ENCODE measurements at regions not wholly inside any gene's neighbourhood (a gene's known extent, or its start where the extent isn't known, plus 50 kb on each side); places are given as distances from the start of the nearest gene placed in this dataset.

- Histone ChIP-seq H3K4me3 (ENCODE audit: insufficient read depth, low read depth, low read length) (no peak overlapping the region), H3K27ac (ENCODE audit: low read depth, low read length) (no peak overlapping the region), H3K9ac (ENCODE audit: low read length) (no peak overlapping the region), H2AFZ (ENCODE audit: low read depth, low read length) (no peak overlapping the region), H3K36me3 (ENCODE audit: insufficient read depth, low read length) (no peaks in the 10 kb centered on the region), H4K20me1 (ENCODE audit: insufficient read depth, low read length) (no peaks in the 10 kb centered on the region), H3K27me3 (ENCODE audit: insufficient read depth, low read length) (no peaks in the 10 kb centered on the region), H3K9me3 (ENCODE audit: insufficient read depth, low read depth, low read length) (peaks cover under 1% of the 10 kb centered on the region), H3K79me2 (ENCODE audit: insufficient read depth, low read length) (no peaks in the 10 kb centered on the region), H3K4me2 (ENCODE audit: low read length) (no peak overlapping the region), H3K4me1 (ENCODE audit: insufficient read depth, low read length) (no peaks in the 10 kb centered on the region)
- no peaks in the 10 kb centered on the region for H3K9me3 Mint-ChIP-seq (ENCODE audit: unreplicated experiment)
- H3K4me1 Mint-ChIP-seq (ENCODE audit: low read depth, unreplicated experiment): no peaks in the 10 kb centered on the region
- H3K27me3 Mint-ChIP-seq (ENCODE audit: low read depth, unreplicated experiment): no peaks in the 10 kb centered on the region
- H3K4me3 Mint-ChIP-seq (ENCODE audit: unreplicated experiment): no peak overlapping the region
- H3K27ac Mint-ChIP-seq (ENCODE audit: unreplicated experiment): no peak overlapping the region
- no peaks in the 10 kb centered on the region for H3K36me3 Mint-ChIP-seq (ENCODE audit: low read depth, unreplicated experiment)
- TF ChIP-seq CTCF (IDR thresholded peaks at IDR 0.05; ENCODE audit: insufficient read depth, low read depth, low read length) (no peak), EZH2 (IDR thresholded peaks at IDR 0.05; ENCODE audit: insufficient read depth, low read length) (no peak)
- DNase-seq (ENCODE audit: low read depth): no peak
- FAIRE-seq: no peak
These were observed 661.2 kb downstream of the FAT4 start for GRCh38 chr4:125975861-125976397.

- H3K79me2 ChIP-seq (ENCODE audit: insufficient read depth, low read length): no peaks in the 10 kb centered on the region
- DNase-seq (ENCODE audit: low read depth): peak; percentile 3
- H3K9me3 ChIP-seq (ENCODE audit: insufficient read depth, low read depth, low read length): no peaks in the 10 kb centered on the region
- no peaks in the 10 kb centered on the region for H3K27me3 ChIP-seq (ENCODE audit: insufficient read depth, low read length)
- H3K9ac ChIP-seq (ENCODE audit: low read length): no peak overlapping the region
- no peak for FAIRE-seq
- Mint-ChIP-seq H3K27ac (ENCODE audit: unreplicated experiment) (no peak overlapping the region), H3K4me1 (ENCODE audit: low read depth, unreplicated experiment) (no peaks in the 10 kb centered on the region), H3K36me3 (ENCODE audit: low read depth, unreplicated experiment) (no peaks in the 10 kb centered on the region), H3K4me3 (ENCODE audit: unreplicated experiment) (no peak overlapping the region), H3K27me3 (ENCODE audit: low read depth, unreplicated experiment) (no peaks in the 10 kb centered on the region), H3K9me3 (ENCODE audit: unreplicated experiment) (no peaks in the 10 kb centered on the region)
- H3K4me1 ChIP-seq (ENCODE audit: insufficient read depth, low read length): no peaks in the 10 kb centered on the region
- no peak overlapping the region for H3K27ac ChIP-seq (ENCODE audit: low read depth, low read length)
- H3K4me2 ChIP-seq (ENCODE audit: low read length): no peak overlapping the region
- H2AFZ ChIP-seq (ENCODE audit: low read depth, low read length): no peak overlapping the region
- TF ChIP-seq CTCF (IDR thresholded peaks at IDR 0.05; ENCODE audit: insufficient read depth, low read depth, low read length) (no peak), EZH2 (IDR thresholded peaks at IDR 0.05; ENCODE audit: insufficient read depth, low read length) (no peak)
- H4K20me1 ChIP-seq (ENCODE audit: insufficient read depth, low read length): no peaks in the 10 kb centered on the region
- H3K4me3 ChIP-seq (ENCODE audit: insufficient read depth, low read depth, low read length): no peak overlapping the region
- H3K36me3 ChIP-seq (ENCODE audit: insufficient read depth, low read length): no peaks in the 10 kb centered on the region
These were observed 665.2 kb downstream of the FAT4 start for GRCh38 chr4:125979950-125980349.

GRCh38 chr4:125983168-125983567 is 668.4 kb downstream of the FAT4 start:
- no peak overlapping the region for H3K4me3 Mint-ChIP-seq (ENCODE audit: unreplicated experiment)
- FAIRE-seq: no peak

More at GRCh38 chr4:125983168-125983567, 668.4 kb downstream of the FAT4 start:
- TF ChIP-seq EZH2 (IDR thresholded peaks at IDR 0.05; ENCODE audit: insufficient read depth, low read length) (no peak), CTCF (IDR thresholded peaks at IDR 0.05; ENCODE audit: insufficient read depth, low read depth, low read length) (no peak)
- Histone ChIP-seq H3K27ac (ENCODE audit: low read depth, low read length) (no peak overlapping the region), H3K9me3 (ENCODE audit: insufficient read depth, low read depth, low read length) (no peaks in the 10 kb centered on the region), H3K9ac (ENCODE audit: low read length) (no peak overlapping the region), H3K4me3 (ENCODE audit: insufficient read depth, low read depth, low read length) (no peak overlapping the region), H3K4me2 (ENCODE audit: low read length) (no peak overlapping the region), H3K36me3 (ENCODE audit: insufficient read depth, low read length) (no peaks in the 10 kb centered on the region), H3K27me3 (ENCODE audit: insufficient read depth, low read length) (no peaks in the 10 kb centered on the region), H4K20me1 (ENCODE audit: insufficient read depth, low read length) (no peaks in the 10 kb centered on the region), H3K79me2 (ENCODE audit: insufficient read depth, low read length) (no peaks in the 10 kb centered on the region), H3K4me1 (ENCODE audit: insufficient read depth, low read length) (no peaks in the 10 kb centered on the region), H2AFZ (ENCODE audit: low read depth, low read length) (no peak overlapping the region)
- Mint-ChIP-seq H3K4me1 (ENCODE audit: low read depth, unreplicated experiment) (no peaks in the 10 kb centered on the region), H3K9me3 (ENCODE audit: unreplicated experiment) (no peaks in the 10 kb centered on the region), H3K27me3 (ENCODE audit: low read depth, unreplicated experiment) (no peaks in the 10 kb centered on the region), H3K36me3 (ENCODE audit: low read depth, unreplicated experiment) (no peaks in the 10 kb centered on the region), H3K27ac (ENCODE audit: unreplicated experiment) (no peak overlapping the region)
- no peak for DNase-seq (ENCODE audit: low read depth)
